Prostate gland (tissue), 2 donors: ENCODE measurements at regions not wholly inside any gene's neighbourhood (a gene's known extent, or its start where the extent isn't known, plus 50 kb on each side); places are given as distances from the start of the nearest gene placed in this dataset.

Source experiments
- POLR2A ChIP-seq: fragments of 450-650 bp; IDR thresholded peaks from one replicate; pipeline ENCODE4 v1.6.1; 2016; ENCODE audit warnings: antibody characterized with exemption, mild to moderate bottlenecking
- POLR2AphosphoS5 ChIP-seq: sonication (generic); formaldehyde crosslinking; IDR thresholded peaks from one replicate; pipeline ENCODE4 v1.6.1; 2017; ENCODE audit warnings: antibody characterized with exemption
- TF ChIP-seq, protein P1 (sequence below), 4 experiments: fragments of 200-600 bp in 2 of 4; fragments of 450-650 bp in 2 of 4; sonication (generic) in 2 of 4; IDR thresholded peaks; 1 replicate in 3 of 4; 2 replicates in 1 of 4; pipeline ENCODE4 v1.5.1; 2016 to 2019; ENCODE audit warnings: antibody characterized with exemption in 4 of 4, mild to moderate bottlenecking in 2 of 4, moderate library complexity in 2 of 4

- TF ChIP-seq POLR2A (no peak), POLR2AphosphoS5 (no peak)
- TF ChIP-seq, protein P1, sequence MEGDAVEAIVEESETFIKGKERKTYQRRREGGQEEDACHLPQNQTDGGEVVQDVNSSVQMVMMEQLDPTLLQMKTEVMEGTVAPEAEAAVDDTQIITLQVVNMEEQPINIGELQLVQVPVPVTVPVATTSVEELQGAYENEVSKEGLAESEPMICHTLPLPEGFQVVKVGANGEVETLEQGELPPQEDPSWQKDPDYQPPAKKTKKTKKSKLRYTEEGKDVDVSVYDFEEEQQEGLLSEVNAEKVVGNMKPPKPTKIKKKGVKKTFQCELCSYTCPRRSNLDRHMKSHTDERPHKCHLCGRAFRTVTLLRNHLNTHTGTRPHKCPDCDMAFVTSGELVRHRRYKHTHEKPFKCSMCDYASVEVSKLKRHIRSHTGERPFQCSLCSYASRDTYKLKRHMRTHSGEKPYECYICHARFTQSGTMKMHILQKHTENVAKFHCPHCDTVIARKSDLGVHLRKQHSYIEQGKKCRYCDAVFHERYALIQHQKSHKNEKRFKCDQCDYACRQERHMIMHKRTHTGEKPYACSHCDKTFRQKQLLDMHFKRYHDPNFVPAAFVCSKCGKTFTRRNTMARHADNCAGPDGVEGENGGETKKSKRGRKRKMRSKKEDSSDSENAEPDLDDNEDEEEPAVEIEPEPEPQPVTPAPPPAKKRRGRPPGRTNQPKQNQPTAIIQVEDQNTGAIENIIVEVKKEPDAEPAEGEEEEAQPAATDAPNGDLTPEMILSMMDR (IDR thresholded peaks at IDR 0.05), result no peak
Observed at GRCh38 chr6:170179616-170180324, 111.1 kb downstream of the DLL1 start.
